Panc1 (cell line): ENCODE measurements at regions not wholly inside any gene's neighbourhood (a gene's known extent, or its start where the extent isn't known, plus 50 kb on each side); places are given as distances from the start of the nearest gene placed in this dataset.

Experiments
- ATAC-seq: fragments of 200-7000 bp; cut with Tn5 transposase; 2 replicates; pipeline ENCODE4 v1.9.1; 2020; ENCODE audit warnings: mild to moderate bottlenecking, moderate library complexity
- BruUV-seq: library from RNA; stranded (reverse); fragments of 400-500 nt; replicated peaks from 2 replicates; lab custom pipeline; 2021; lab: Mats Ljungman, UMichigan
- CTCF ChIA-PET: fragments of 300-600 bp; sonication (Branson Sonifier 250); formaldehyde crosslinking; loops from one replicate; lab custom pipeline; 2022; ENCODE audit warnings: antibody characterized with exemption; lab: Charles Lee
- POLR2A ChIA-PET: fragments of 300-600 bp; sonication (Branson Sonifier 250); formaldehyde crosslinking; loops from one replicate; lab custom pipeline; 2022; ENCODE audit warnings: antibody characterized with exemption; lab: Charles Lee
- DNase-seq: peaks from one replicate; pipeline ENCODE4 v3.0.0-alpha.2; 2010; ENCODE audit warnings: low read depth, low spot score
- H3K27ac ChIP-seq: 2 replicates; pipeline ENCODE4 v1.5.1; 2011; ENCODE audit warnings: mild to moderate bottlenecking, low read length, inconsistent platforms
- H3K27me3 ChIP-seq: fragments of 200-500 bp; sonication (Bioruptor generic); 2 replicates; pipeline ENCODE4 v1.6.0; 2014; ENCODE audit warnings: low read length, inconsistent platforms; ENCODE audit not compliant: control insufficient read depth, insufficient read depth
- H3K36me3 ChIP-seq: fragments of 200-500 bp; sonication (Bioruptor generic); 2 replicates; pipeline ENCODE4 v1.5.1; 2014; ENCODE audit warnings: inconsistent platforms, mild to moderate bottlenecking, low read length, moderate library complexity; ENCODE audit not compliant: control insufficient read depth, insufficient read depth
- H3K4me1 ChIP-seq: 2 replicates; pipeline ENCODE4 v1.5.1; 2011; ENCODE audit warnings: inconsistent platforms, mild to moderate bottlenecking, low read length, moderate library complexity; ENCODE audit not compliant: control insufficient read depth, insufficient read depth
- H3K4me3 ChIP-seq, 2 experiments: 2 replicates each; pipeline ENCODE4 v1.5.1; 2011 to 2012; ENCODE audit warnings: low read depth in 2 of 2, low read length in 2 of 2, mild to moderate bottlenecking in 2 of 2, inconsistent platforms in 1 of 2, moderate library complexity in 1 of 2
- H3K9me3 ChIP-seq: fragments of 200-500 bp; sonication (Bioruptor generic); 2 replicates; pipeline ENCODE4 v1.5.1; 2014; ENCODE audit warnings: low read depth, mild to moderate bottlenecking, inconsistent platforms, low read length, moderate library complexity; ENCODE audit not compliant: control insufficient read depth, insufficient read depth
- CTCF ChIP-seq: fragments of 450-650 bp; IDR thresholded peaks from 2 replicates; pipeline ENCODE4 v1.5.1; 2017; ENCODE audit warnings: mild to moderate bottlenecking
- POLR2AphosphoS5 ChIP-seq: IDR thresholded peaks from 2 replicates; pipeline ENCODE4 v1.6.1; 2012; ENCODE audit warnings: mild to moderate bottlenecking, low read depth, low read length, moderate library complexity
- REST ChIP-seq, 2 experiments: IDR thresholded peaks; 2 replicates each; pipeline ENCODE4 v1.6.1; 2011 to 2012; ENCODE audit warnings: low read depth in 2 of 2, control low read depth in 1 of 2, low read length in 1 of 2, mild to moderate bottlenecking in 1 of 2, moderate library complexity in 1 of 2; ENCODE audit not compliant: insufficient read depth in 1 of 2
- SIN3A ChIP-seq: IDR thresholded peaks from 2 replicates; pipeline ENCODE4 v1.6.1; 2012; ENCODE audit warnings: low read depth, mild to moderate bottlenecking, low read length, moderate library complexity, borderline replicate concordance; ENCODE audit not compliant: insufficient read depth
- TCF7L2 ChIP-seq: IDR thresholded peaks from 2 replicates; pipeline ENCODE4 v1.6.1; 2011; ENCODE audit warnings: mild to moderate bottlenecking, low read depth, low read length, inconsistent platforms
- in situ Hi-C: cut with HindIII; loops from 2 replicates; pipeline ENCODE4 v1.10.0; 2016; ENCODE audit warnings: low sequenced_read_pairs, low pct_unique_long_range_greater_than_20kb
- intact Hi-C: fragments of 100-400 bp; cut with micrococcal nuclease; formaldehyde crosslinking; loops from one replicate; pipeline ENCODE4 v1.10.0; 2022; ENCODE audit not compliant: unreplicated experiment

GRCh38 chr12:34190054-34190453 lies 167.8 kb downstream of the ALG10 start:
- POLR2A ChIA-PET: no interaction called here
- DNase-seq: no peak
- no TSS peak for BruUV-seq
- Histone ChIP-seq H3K4me3 (no peak overlapping the region), H3K9me3 (no peaks in the 10 kb centered on the region), H3K36me3 (no peaks in the 10 kb centered on the region), H3K4me1 (no peaks in the 10 kb centered on the region), H3K27me3 (no peaks in the 10 kb centered on the region; the same call in none of the 2 replicates), H3K27ac (no peak overlapping the region)
- in situ Hi-C loops (no loop called here), intact Hi-C loops (no loop called here)
- TF ChIP-seq SIN3A: no peak
- TF ChIP-seq POLR2AphosphoS5: no peak
- no peak for TF ChIP-seq REST (IDR thresholded peaks at IDR 0.05; ENCODE audit: insufficient read depth in 1 of 2, low read depth in 2 of 2, low read length in 1 of 2)
- TF ChIP-seq TCF7L2: no peak
- TF ChIP-seq CTCF: no peak
- CTCF ChIA-PET: no interaction called here
- ATAC-seq: no peak

- Histone ChIP-seq H3K27ac (no peak overlapping the region), H3K36me3 (no peaks in the 10 kb centered on the region), H3K9me3 (no peaks in the 10 kb centered on the region), H3K4me1 (no peaks in the 10 kb centered on the region), H3K27me3 (peaks cover 3% of the 10 kb centered on the region), H3K4me3 (no peak overlapping the region)
- intact Hi-C loops: no loop called here
- ChIA-PET POLR2A (no interaction called here), CTCF (interaction anchor here (0.6 kb wide), 1 partner anchor 165 kb away, joined by 3 read pairs; no protein-coding TSS in a partner anchor)
- ATAC-seq: no peak
- in situ Hi-C loops: no loop called here
- BruUV-seq: no TSS peak
- TF ChIP-seq REST (IDR thresholded peaks at IDR 0.05; ENCODE audit: insufficient read depth in 1 of 2, low read depth in 2 of 2, low read length in 1 of 2): no peak
- TF ChIP-seq CTCF: no peak
- no peak for DNase-seq
These were observed 176.6 kb downstream of the ALG10 start for GRCh38 chr12:34198924-34199323.
